ACHN (cell line): ENCODE measurements at regions not wholly inside any gene's neighbourhood (a gene's known extent, or its start where the extent isn't known, plus 50 kb on each side); places are given as distances from the start of the nearest gene placed in this dataset.

Experiments used
- DNase-seq: peaks from one replicate; pipeline ENCODE4 v3.0.0-alpha.2; 2015
- in situ Hi-C: cut with HindIII; loops from 2 replicates; pipeline ENCODE4 v1.10.0; 2017; ENCODE audit warnings: low sequenced_read_pairs, low pct_ligation_motif_present, low pct_unique_long_range_greater_than_20kb

- in situ Hi-C loops = no loop called here
- no peak for DNase-seq
Observed at GRCh38 chr14:53517270-53517960, 364.3 kb upstream of the DDHD1 start.

GRCh38 chr14:53516261-53516774, 363.2 kb upstream of the DDHD1 start:
- in situ Hi-C loops = no loop called here
- DNase-seq = no peak

- in situ Hi-C loops = no loop called here
- no peak for DNase-seq
Observed at GRCh38 chr14:53515276-53515675, 362.2 kb upstream of the DDHD1 start.

- DNase-seq = no peak
- in situ Hi-C loops = no loop called here
Observed at GRCh38 chr14:53514197-53514596, 361.1 kb upstream of the DDHD1 start.

GRCh38 chr14:53510281-53510912, 357.3 kb upstream of the DDHD1 start:
- in situ Hi-C loops = no loop called here
- DNase-seq = no peak

- in situ Hi-C loops = no loop called here
- DNase-seq = no peak
Observed at GRCh38 chr14:53509276-53510244, 356.4 kb upstream of the DDHD1 start.

- in situ Hi-C loops = no loop called here
- no peak for DNase-seq
Observed at GRCh38 chr14:53501361-53502211, 348.5 kb upstream of the DDHD1 start.

DNA sequence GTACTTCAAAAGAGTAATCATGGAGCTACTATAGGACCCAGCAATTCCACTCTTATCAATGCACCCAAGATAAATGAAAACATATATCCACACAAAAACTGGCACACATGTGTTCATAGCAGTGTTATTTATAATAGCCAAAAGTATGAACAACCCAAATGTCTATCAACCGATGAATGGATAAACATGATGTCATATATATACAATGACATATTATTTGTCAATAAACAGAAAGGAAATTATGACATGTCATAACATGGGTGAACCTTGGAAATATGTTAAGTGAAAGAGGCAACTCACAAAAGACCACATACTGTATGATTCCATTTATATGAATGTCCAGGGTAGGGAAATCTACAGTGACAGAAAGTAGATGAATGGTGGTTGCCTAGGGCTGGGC, 347.1 kb upstream of the DDHD1 start:
- in situ Hi-C loops = no loop called here
- no peak for DNase-seq

DNA sequence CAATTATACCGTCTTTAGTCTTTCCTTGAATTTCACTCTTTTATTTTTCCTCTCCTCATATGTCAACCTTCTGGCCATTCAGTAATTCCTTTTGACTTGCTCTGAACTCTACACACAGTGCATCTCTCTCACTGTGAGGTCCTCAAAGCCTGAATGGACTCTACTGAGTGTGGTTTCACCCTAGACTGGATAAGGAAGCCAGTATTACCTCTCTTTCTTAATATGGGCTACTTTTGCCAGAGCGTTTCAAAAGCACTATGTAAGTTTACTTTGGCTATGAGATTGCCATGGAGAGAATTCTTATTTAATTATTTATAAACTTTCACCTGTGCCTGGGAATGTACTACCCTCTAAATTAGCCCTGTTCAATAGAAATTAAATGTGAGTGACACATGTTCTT, 343.5 kb upstream of the DDHD1 start:
- DNase-seq = no peak
- in situ Hi-C loops = no loop called here

- no peak for DNase-seq
- in situ Hi-C loops = no loop called here
Observed at GRCh38 chr14:53495846-53496343, 342.8 kb upstream of the DDHD1 start.

DNA sequence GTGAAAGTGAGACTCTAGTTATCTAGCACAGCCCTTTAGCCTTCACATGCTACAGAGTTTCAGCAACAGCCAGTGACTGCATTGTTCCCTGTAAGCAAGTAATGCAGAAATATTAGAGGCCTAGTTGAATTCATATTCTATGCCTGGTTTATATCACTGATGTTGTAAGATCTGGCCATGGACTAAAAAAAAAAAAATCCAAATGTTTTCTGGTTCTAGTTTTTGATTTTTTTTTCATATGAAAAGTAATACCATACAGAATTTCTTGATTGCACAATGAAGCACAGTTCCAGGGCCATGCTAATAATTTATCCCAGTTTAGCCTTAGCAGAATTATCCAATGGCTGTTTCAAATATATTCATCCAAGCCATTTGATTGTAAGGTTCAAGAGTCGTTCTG, 341.5 kb upstream of the DDHD1 start:
- in situ Hi-C loops = no loop called here
- no peak for DNase-seq

DNA sequence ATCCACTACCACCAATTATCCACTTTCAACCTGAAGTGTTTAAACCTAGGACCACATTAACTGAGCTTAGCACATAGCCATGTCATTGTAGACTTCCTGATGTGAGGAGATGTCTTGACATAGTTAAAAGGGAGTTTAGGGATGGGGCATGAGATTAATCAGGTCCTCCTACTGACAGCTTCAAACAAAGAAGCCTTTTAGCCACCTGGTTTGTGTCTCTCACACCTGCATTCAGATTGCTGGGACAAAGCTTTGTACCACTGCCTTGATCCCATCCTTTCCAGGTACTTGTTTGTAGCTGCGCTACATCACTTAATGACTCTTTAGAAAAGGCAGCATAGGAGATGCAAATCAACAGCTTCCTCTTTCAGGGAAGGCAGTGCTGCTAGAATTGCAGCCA, 340.7 kb upstream of the DDHD1 start:
- in situ Hi-C loops = no loop called here
- no peak for DNase-seq

DNA sequence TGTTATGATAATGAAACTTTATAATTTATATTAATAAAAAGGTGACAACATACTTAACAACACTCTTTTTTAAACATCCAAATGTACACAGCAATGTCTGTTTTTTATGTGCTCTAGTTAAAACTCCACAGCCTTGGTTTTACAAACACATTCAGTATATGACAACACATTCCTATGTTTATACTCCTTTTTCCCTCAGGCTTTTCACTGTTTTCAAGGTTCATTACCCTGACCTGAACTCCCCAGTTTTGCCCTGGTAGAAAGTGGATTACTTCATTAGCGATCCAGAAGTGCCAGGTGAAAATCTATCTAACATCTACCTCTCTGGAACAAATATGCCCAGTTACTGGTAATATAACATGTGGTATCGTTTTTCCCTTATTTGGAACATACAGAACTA, 340.2 kb upstream of the DDHD1 start:
- in situ Hi-C loops = no loop called here
- no peak for DNase-seq

DNA sequence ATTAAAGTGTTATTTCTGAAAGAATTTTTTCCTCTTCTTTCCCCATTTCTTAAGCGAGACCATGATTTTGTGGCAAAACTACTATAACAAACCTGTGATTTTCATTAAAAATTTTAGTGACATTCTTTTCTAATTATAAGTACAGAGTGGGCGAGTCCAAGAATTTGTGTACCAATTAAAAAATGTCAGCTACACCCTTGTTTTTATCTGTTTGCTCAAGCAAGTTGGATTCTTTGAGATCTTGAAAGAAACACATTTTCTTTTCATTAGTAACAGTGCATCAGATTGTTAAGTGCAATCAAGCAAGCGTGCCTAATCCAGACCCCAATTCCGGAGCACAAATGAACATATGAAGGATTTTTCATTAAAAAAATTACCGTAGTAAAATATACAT, 338.8 kb upstream of the DDHD1 start:
- DNase-seq = no peak
- in situ Hi-C loops = no loop called here

- no peak for DNase-seq
- in situ Hi-C loops = no loop called here
Observed at GRCh38 chr14:53491256-53491883, 338.2 kb upstream of the DDHD1 start.

- in situ Hi-C loops = no loop called here
- no peak for DNase-seq
Observed at GRCh38 chr14:53478174-53478573, 325.1 kb upstream of the DDHD1 start.

GRCh38 chr14:53473480-53473879, 320.4 kb upstream of the DDHD1 start:
- no peak for DNase-seq
- in situ Hi-C loops = no loop called here

DNA sequence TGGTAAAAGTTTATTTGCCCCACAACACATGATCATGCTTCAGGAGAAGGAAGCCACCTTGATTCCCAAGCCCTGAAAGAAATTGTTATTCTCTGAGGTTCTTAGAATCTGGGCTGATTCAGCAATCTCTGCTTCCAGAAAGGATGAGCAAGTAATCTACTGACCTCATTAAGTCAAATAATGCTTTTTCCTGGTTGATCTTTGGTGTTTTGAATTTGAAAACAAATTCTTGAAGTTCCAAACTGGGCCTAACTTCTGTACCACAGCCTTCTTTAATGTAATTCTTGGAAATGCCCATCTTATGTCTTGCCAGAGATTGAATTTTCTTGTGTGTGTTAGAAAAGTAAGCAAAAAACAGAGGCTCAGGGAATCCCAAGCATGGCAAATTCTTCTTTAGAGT, 319.2 kb upstream of the DDHD1 start:
- in situ Hi-C loops = no loop called here

More for the DNA sequence above, 319.2 kb upstream of the DDHD1 start:
- DNase-seq = no peak
